Adrenal gland (tissue), 9 donors: ENCODE measurements at regions not wholly inside any gene's neighbourhood (a gene's known extent, or its start where the extent isn't known, plus 50 kb on each side); places are given as distances from the start of the nearest gene placed in this dataset.

Source experiments
- DNase-seq, 7 donors: peaks; one replicate each; pipeline ENCODE4 v3.0.0-alpha.2; 2019 to 2020
- H3K27ac ChIP-seq, 5 donors: fragments of 200-600 bp; sonication (generic) in 4 of 5; 1 replicate in 3 of 5; 2 replicates in 2 of 5; pipeline versions ENCODE4 v1.5.1 to v1.8.0; 2016 to 2020; ENCODE audit warnings: mild to moderate bottlenecking in 1 of 5
- H3K27me3 ChIP-seq: fragments of 200-600 bp; 2 replicates; pipeline ENCODE4 v1.8.0; 2021
- H3K36me3 ChIP-seq, 2 donors: fragments of 200-600 bp; replicated peaks in 1 of 2; 1 replicate in 1 of 2; 2 replicates in 1 of 2; pipeline versions ENCODE4 v1.5.1 to v1.8.0; 2018 to 2022
- H3K4me1 ChIP-seq, 2 donors: fragments of 200-600 bp; replicated peaks in 1 of 2; 1 replicate in 1 of 2; 2 replicates in 1 of 2; pipeline versions ENCODE4 v1.5.1 to v1.8.0; 2018 to 2021
- H3K4me3 ChIP-seq, 4 donors: fragments of 200-600 bp; sonication (generic) in 3 of 4; one replicate each; pipeline ENCODE4 v1.5.1; 2016 to 2018
- H3K9me3 ChIP-seq, 3 donors: fragments of 200-600 bp; sonication (generic) in 1 of 3; replicated peaks in 1 of 3; 1 replicate in 2 of 3; 2 replicates in 1 of 3; pipeline versions ENCODE4 v1.5.1 to v1.8.0; 2016 to 2021
- POLR2A ChIP-seq, 2 donors: fragments of 450-650 bp; IDR thresholded peaks; one replicate each; pipeline ENCODE4 v1.6.1; 2017; ENCODE audit warnings: antibody characterized with exemption in 2 of 2, mild to moderate bottlenecking in 2 of 2, moderate library complexity in 1 of 2
- WGBS, 4 donors: extraction: QIAGEN DNeasy Blood & Tissue Kit in 2 of 4; methylation state at CpG; one replicate each; pipeline versions ENCODE4 v1.1.5 to v1.1.7; 2013 to 2017; 5-methylcytosine and 5-hydroxymethylcytosine counted together
- intact Hi-C, 2 donors: fragments of 100-400 bp; cut with DNase I; formaldehyde crosslinking; loops; one replicate each; pipeline versions ENCODE4 v1.14.1 to v1.15.0; 2022 to 2023
- TF ChIP-seq, protein P1 (sequence below), 6 experiments: fragments of 450-650 bp in 4 of 6; fragments of 200-600 bp in 2 of 6; sonication (generic) in 1 of 6; IDR thresholded peaks; 1 replicate in 5 of 6; 2 replicates in 1 of 6; pipeline versions ENCODE4 v1.5.1 to v1.8.0; 2016 to 2021; ENCODE audit warnings: antibody characterized with exemption in 6 of 6, mild to moderate bottlenecking in 2 of 6, moderate library complexity in 1 of 6
- donor health status: healthy with polysubstance abuse.
- donor health status: Bipolar disorder and iron deficiency.
- donor health status: DM: yes; HTN: yes; CAD: no.
- donor health status: DM: no; HTN: no; CAD: no.
- donor health status: DM: no; HTN: no; CAD: no.

- WGBS, 4 donors, result 64 to 86% (median 74%) methylated on average over 5 of the region's 5 CpGs
- Histone ChIP-seq H3K4me3 (no peak overlapping the region), H3K4me1 (no peaks in the 10 kb centered on the region), H3K27me3 (no peaks in the 10 kb centered on the region), H3K36me3 (no peaks in the 10 kb centered on the region), H3K9me3 (no peaks in the 10 kb centered on the region), H3K27ac (no peak overlapping the region)
- intact Hi-C loops, result no loop called here
- TF ChIP-seq POLR2A (IDR thresholded peaks at IDR 0.05), result no peak
- TF ChIP-seq, protein P1, sequence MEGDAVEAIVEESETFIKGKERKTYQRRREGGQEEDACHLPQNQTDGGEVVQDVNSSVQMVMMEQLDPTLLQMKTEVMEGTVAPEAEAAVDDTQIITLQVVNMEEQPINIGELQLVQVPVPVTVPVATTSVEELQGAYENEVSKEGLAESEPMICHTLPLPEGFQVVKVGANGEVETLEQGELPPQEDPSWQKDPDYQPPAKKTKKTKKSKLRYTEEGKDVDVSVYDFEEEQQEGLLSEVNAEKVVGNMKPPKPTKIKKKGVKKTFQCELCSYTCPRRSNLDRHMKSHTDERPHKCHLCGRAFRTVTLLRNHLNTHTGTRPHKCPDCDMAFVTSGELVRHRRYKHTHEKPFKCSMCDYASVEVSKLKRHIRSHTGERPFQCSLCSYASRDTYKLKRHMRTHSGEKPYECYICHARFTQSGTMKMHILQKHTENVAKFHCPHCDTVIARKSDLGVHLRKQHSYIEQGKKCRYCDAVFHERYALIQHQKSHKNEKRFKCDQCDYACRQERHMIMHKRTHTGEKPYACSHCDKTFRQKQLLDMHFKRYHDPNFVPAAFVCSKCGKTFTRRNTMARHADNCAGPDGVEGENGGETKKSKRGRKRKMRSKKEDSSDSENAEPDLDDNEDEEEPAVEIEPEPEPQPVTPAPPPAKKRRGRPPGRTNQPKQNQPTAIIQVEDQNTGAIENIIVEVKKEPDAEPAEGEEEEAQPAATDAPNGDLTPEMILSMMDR (IDR thresholded peaks at IDR 0.05), result no peak
- no peak for DNase-seq
These were observed 85.7 kb upstream of the GHITM start for GRCh38 chr10:84053626-84054025.

DNA sequence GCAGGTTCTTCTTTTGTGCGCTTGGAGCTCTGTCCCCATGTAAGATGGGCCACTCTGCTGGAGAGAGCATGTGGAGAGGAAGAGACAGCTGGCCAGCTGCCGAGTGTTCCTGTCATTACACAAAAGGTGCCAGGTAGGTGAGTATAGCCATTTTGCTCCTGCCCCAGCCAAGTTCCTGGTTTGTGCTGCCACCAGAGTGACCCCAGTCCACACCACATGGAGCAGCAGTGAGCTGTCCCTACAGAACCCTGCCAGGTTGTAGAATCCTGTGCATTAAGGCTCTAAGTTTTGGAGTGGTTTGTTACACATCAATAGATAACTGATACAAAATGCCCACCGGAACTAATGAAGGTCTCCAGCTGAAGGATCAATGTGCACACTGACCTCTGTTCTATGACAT, 84.6 kb upstream of the GHITM start:
- intact Hi-C loops, result no loop called here
- no peak overlapping the region for H3K27ac ChIP-seq
- TF ChIP-seq, protein P1 (IDR thresholded peaks at IDR 0.05), result no peak
- TF ChIP-seq POLR2A (IDR thresholded peaks at IDR 0.05), result no peak
- no peaks in the 10 kb centered on the region for H3K27me3 ChIP-seq
- no peaks in the 10 kb centered on the region for H3K4me1 ChIP-seq
- no peak overlapping the region for H3K4me3 ChIP-seq
- H3K9me3 ChIP-seq, result no peaks in the 10 kb centered on the region
- WGBS, 4 donors, result 65 to 87% (median 77%) methylated on average over 3 of the region's 3 CpGs
- no peaks in the 10 kb centered on the region for H3K36me3 ChIP-seq
- DNase-seq, result no peak

DNA sequence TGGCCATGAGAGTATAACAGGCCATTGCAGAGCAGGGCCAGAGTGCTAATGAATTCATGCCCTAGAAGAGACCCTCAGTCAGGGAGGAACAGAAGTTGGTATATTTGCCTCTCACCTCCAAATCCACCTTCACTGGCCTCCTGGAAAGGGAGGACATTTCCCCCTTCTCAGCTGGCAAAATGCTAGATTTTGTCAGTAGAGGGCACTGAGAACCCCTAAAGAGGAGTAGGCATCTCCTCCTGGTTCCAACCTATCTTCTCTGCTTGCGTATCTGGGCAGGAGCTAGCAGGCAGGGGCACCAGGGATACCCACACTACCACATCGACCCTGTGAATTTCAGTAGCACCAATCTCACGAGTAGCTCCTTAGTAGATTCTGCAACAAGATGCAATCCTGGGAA, 79.8 kb upstream of the GHITM start:
- TF ChIP-seq, protein P1 (IDR thresholded peaks at IDR 0.05), result no peak
- TF ChIP-seq POLR2A (IDR thresholded peaks at IDR 0.05), result no peak
- H3K27me3 ChIP-seq, result no peaks in the 10 kb centered on the region

DNA sequence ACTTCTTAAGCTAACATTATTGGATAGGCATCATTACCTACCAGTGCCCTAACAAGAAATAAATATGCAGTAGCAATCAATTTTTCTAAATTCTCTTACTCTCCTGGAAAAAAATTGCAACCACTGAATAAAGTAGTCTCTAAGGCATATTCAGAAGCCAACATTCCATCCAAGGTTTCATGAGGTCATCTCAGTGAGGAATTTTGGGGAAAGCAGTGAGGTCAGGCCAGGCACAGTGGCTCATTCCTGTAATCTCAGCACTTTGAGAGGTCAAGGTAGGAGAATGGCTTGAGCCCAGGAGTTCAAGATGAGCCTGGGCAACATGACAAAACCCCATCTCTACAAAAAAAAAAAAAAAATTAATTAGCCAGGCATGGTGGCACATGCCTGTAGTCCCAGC, 75.9 kb upstream of the GHITM start:
- Histone ChIP-seq H3K36me3 (no peaks in the 10 kb centered on the region), H3K27me3 (no peaks in the 10 kb centered on the region), H3K27ac (no peak overlapping the region), H3K4me1 (no peaks in the 10 kb centered on the region), H3K9me3 (no peaks in the 10 kb centered on the region), H3K4me3 (no peak overlapping the region)
- no peak for DNase-seq
- intact Hi-C loops, result no loop called here
- TF ChIP-seq POLR2A (IDR thresholded peaks at IDR 0.05), result no peak
- TF ChIP-seq, protein P1 (IDR thresholded peaks at IDR 0.05), result no peak

More for the DNA sequence above, 79.8 kb upstream of the GHITM start:
- WGBS, 4 donors, result 76 to 88% (median 82%) methylated on average over 3 of the region's 3 CpGs
- Histone ChIP-seq H3K4me3 (no peak overlapping the region), H3K4me1 (no peaks in the 10 kb centered on the region), H3K36me3 (no peaks in the 10 kb centered on the region), H3K27ac (no peak overlapping the region), H3K9me3 (no peaks in the 10 kb centered on the region)
- no peak for DNase-seq
- intact Hi-C loops, result no loop called here
